ENCODE measurements at regions not wholly inside any gene's neighbourhood (a gene's known extent, or its start where the extent isn't known, plus 50 kb on each side); places are given as distances from the start of the nearest gene placed in this dataset.
A peak's percentile ranks its signal among the peaks of the same experiment; 100 is the strongest.

DNA sequence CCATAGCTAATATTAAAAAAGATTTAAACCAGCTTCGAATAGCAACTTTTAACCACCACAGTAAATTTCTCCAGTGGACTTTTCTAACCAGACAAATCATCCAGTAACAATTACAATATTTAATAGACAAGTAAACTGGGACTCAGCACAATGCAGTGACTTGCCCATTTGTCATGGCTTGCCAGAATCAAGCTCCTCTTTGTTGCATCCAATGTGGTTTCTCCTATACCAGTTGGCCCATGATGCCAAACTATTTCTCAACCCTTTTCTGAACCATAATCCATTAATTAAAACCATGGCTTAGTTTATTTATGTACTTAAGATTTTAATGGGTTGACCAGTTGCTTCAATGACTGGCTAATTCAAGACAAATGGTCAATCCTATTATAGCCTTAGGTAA, 64.4 kb downstream of the DIO2 start:
- no peak for ATAC-seq
- Mint-ChIP-seq H3K36me3 (no peaks in the 10 kb centered on the region), H3K27me3 (no peaks in the 10 kb centered on the region), H3K4me1 (no peaks in the 10 kb centered on the region), H3K27ac (no peak overlapping the region), H3K4me3 (no peak overlapping the region), H3K9me3 (peaks cover 0 to 26% (median 4%) of the 10 kb centered on the region in 9 donors)
- POLR2A ChIA-PET: no interaction called here
- no peak for DNase-seq

- Mint-ChIP-seq H3K4me1 (no peaks in the 10 kb centered on the region), H3K27ac (no peak overlapping the region), H3K4me3 (no peak overlapping the region), H3K9me3 (peaks cover 11 to 47% (median 27%) of the 10 kb centered on the region in 9 donors), H3K27me3 (no peaks in the 10 kb centered on the region), H3K36me3 (peaks cover 0 to 17% (median 0%) of the 10 kb centered on the region in 3 donors)
- ATAC-seq (no peak), DNase-seq (peak in 2 of 10 donors; percentile 2 to 21)
- POLR2A ChIA-PET: no interaction called here
Measured at GRCh38 chr14:80136358-80136757, 74.9 kb downstream of the DIO2 start.

GRCh38 chr14:80135305-80136088, 75.8 kb downstream of the DIO2 start:
- no peak overlapping the region for H3K27ac Mint-ChIP-seq
- H3K27me3 Mint-ChIP-seq: no peaks in the 10 kb centered on the region
- DNase-seq: no peak
- ATAC-seq: no peak
- peaks cover 11 to 41% (median 22%) of the 10 kb centered on the region in 9 donors for H3K9me3 Mint-ChIP-seq
- POLR2A ChIA-PET: no interaction called here
- H3K36me3 Mint-ChIP-seq: peaks cover 0 to 17% (median 0%) of the 10 kb centered on the region in 3 donors
- H3K4me1 Mint-ChIP-seq: no peaks in the 10 kb centered on the region
- no peak overlapping the region for H3K4me3 Mint-ChIP-seq

- Mint-ChIP-seq H3K36me3 (peaks cover 0 to 17% (median 0%) of the 10 kb centered on the region in 3 donors), H3K4me1 (no peaks in the 10 kb centered on the region), H3K27me3 (no peaks in the 10 kb centered on the region), H3K4me3 (no peak overlapping the region), H3K9me3 (peaks cover 11 to 38% (median 22%) of the 10 kb centered on the region in 9 donors), H3K27ac (no peak overlapping the region)
- no peak for ATAC-seq
- POLR2A ChIA-PET: no interaction called here
- DNase-seq: no peak
Measured at GRCh38 chr14:80134321-80134720, 77.0 kb downstream of the DIO2 start.

- Mint-ChIP-seq H3K27me3 (no peaks in the 10 kb centered on the region), H3K27ac (no peak overlapping the region), H3K9me3 (peaks cover 12 to 42% (median 23%) of the 10 kb centered on the region in 9 donors), H3K36me3 (peaks cover 0 to 17% (median 0%) of the 10 kb centered on the region in 3 donors), H3K4me1 (no peaks in the 10 kb centered on the region), H3K4me3 (no peak overlapping the region)
- ATAC-seq (no peak), DNase-seq (no peak)
- POLR2A ChIA-PET: no interaction called here
Measured at GRCh38 chr14:80133457-80133856, 77.8 kb downstream of the DIO2 start.

DNA sequence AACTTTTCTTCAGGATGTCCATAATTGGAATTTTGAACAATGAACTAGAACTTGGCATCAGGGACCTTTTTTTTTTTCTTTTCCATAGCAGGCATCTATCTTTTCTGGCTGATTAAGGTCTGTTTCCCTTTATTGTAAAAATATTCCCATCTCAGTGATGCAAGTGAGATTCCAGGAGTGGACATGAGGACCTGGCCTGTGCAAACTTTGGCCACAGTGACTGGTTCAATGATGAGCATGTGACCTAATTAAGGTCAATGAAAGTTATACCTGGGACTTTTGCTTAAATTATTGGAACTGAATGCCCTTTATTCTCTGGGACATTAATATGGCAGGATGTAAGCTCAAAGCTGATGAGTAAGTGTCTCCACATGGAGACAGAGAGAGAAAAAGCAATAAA, 83.8 kb downstream of the DIO2 start:
- H3K36me3 Mint-ChIP-seq: peaks cover 0 to 4% (median 0%) of the 10 kb centered on the region in 3 donors
- DNase-seq (no peak), ATAC-seq (no peak)
- no peaks in the 10 kb centered on the region for H3K4me1 Mint-ChIP-seq
- H3K27me3 Mint-ChIP-seq: peaks cover 0 to 1% (median 0%) of the 10 kb centered on the region in 5 donors
- POLR2A ChIA-PET: no interaction called here
- no peak overlapping the region for H3K4me3 Mint-ChIP-seq
- H3K9me3 Mint-ChIP-seq: peaks cover 2 to 19% (median 8%) of the 10 kb centered on the region in 9 donors
- no peak overlapping the region for H3K27ac Mint-ChIP-seq

DNA sequence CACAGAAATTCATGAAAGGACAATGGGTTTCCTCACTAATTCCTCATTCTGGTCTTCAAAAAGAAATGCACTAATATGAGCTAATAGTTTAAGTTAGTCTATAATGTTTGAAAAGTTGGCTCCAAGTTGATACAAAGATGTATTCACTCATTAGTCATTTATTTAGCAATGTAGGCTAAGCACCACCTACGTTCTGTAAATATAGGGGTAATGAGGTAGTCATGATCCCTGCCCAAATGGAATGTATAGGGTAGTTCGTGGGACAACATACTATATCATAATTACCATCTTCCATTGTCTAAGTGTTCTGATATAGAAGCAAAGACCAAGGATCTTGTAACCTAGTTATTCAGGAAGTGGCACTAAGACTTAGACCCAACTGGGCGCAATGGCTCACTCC, 86.5 kb downstream of the DIO2 start:
- POLR2A ChIA-PET: no interaction called here
- H3K4me3 Mint-ChIP-seq: no peak overlapping the region
- no peaks in the 10 kb centered on the region for H3K4me1 Mint-ChIP-seq
- H3K27me3 Mint-ChIP-seq: peaks cover 0 to 1% (median 0%) of the 10 kb centered on the region in 5 donors
- ATAC-seq (no peak), DNase-seq (no peak)
- peaks cover 3 to 35% (median 11%) of the 10 kb centered on the region in 9 donors for H3K9me3 Mint-ChIP-seq
- no peak overlapping the region for H3K27ac Mint-ChIP-seq
- peaks cover 0 to 4% (median 0%) of the 10 kb centered on the region in 3 donors for H3K36me3 Mint-ChIP-seq

DNA sequence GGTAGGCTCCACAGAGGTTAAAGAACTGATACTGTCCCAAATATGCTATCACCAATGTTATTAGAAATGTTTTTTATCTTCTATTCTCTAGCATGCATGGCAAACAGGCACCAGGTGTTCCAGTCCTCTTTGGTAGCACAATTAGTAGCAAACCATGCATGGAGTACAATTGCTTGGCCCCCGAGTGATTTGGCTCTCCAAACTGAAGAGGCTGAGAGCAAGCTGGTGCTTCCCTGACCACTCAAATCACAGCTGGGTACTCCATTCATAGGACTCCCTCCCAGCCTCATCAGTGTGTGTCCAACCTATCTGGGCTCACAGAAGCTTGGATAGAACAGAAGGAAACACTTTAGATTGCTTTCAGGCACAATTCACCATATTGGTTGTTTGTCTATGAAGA, 93.4 kb downstream of the DIO2 start:
- Mint-ChIP-seq H3K27me3 (no peaks in the 10 kb centered on the region), H3K36me3 (no peaks in the 10 kb centered on the region), H3K4me3 (no peak overlapping the region), H3K4me1 (no peaks in the 10 kb centered on the region), H3K9me3 (peaks cover 2 to 40% (median 16%) of the 10 kb centered on the region in 9 donors), H3K27ac (no peak overlapping the region)
- no peak for ATAC-seq
- POLR2A ChIA-PET: no interaction called here
- no peak for DNase-seq

DNA sequence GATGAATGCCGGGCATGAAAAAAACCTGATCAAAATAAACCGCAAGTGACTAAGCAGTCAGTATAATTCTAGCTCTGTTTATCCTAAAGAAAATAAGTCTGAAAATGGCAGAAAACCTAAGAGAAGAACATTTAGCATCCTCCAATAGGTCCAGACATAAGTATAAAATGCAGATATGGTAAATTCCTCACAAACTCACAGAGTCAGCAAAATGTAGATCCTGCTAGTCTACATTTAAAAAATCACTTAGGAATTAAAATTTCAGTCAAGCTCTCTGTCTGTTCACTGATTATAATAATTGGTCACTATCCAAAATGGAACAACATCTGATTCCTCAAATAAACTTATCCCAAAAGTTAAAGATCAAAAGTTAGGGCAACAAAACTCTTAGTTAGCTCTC, 95.1 kb downstream of the DIO2 start:
- Mint-ChIP-seq H3K9me3 (peaks cover 0 to 23% (median 11%) of the 10 kb centered on the region in 9 donors), H3K4me1 (no peaks in the 10 kb centered on the region), H3K4me3 (no peak overlapping the region), H3K27ac (no peak overlapping the region), H3K36me3 (no peaks in the 10 kb centered on the region), H3K27me3 (peaks cover 0 to 1% (median 0%) of the 10 kb centered on the region in 5 donors)
- ATAC-seq (no peak), DNase-seq (no peak)
- POLR2A ChIA-PET: no interaction called here

DNA sequence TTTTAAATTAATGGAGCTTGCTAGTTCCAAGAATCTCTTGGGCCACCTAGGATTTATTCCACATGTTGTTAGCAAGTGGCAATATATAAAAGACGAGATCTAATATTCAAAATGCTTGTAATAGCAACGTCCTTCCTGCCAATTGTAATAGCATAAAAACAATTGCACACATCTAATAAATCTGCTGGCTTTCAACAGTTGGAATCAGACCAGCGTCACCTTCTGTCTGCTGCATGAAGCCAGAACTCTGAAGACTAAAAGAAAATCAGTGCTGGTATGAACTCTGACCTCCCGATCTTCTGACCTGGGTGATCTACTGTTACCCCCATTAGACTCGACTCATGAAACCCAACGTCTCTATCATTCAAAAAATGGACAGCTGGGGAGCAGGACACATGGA, 100.6 kb downstream of the DIO2 start:
- POLR2A ChIA-PET: no interaction called here
- no peak for ATAC-seq
- Mint-ChIP-seq H3K4me1 (no peaks in the 10 kb centered on the region), H3K9me3 (peaks cover 0 to 18% (median 5%) of the 10 kb centered on the region in 9 donors), H3K27me3 (peaks cover 0 to 1% (median 0%) of the 10 kb centered on the region in 5 donors), H3K4me3 (no peak overlapping the region), H3K27ac (no peak overlapping the region), H3K36me3 (no peaks in the 10 kb centered on the region)
- no peak for DNase-seq

DNA sequence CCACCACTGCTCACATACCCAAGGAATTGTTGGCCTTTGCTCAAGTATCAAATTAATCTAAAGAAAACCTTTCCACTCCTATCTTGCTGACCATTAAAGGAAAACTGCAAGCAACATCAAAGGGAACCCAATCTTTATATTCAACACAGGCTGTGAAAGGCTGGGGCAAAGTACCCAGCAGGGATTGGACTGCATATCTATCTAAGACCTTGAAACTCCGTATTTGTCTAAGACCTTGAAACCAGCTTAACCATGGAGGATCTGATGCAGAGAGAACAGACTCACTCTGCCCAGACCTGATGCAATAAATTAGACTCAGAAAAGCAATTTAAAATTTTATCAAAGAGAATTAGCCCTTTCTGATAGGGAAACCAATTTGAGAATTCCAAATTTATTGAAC, 102.2 kb downstream of the DIO2 start:
- DNase-seq (no peak), ATAC-seq (no peak)
- Mint-ChIP-seq H3K36me3 (no peaks in the 10 kb centered on the region), H3K27ac (no peak overlapping the region), H3K4me3 (no peak overlapping the region), H3K4me1 (no peaks in the 10 kb centered on the region), H3K9me3 (peaks cover 0 to 17% (median 4%) of the 10 kb centered on the region in 9 donors), H3K27me3 (peaks cover 0 to 1% (median 0%) of the 10 kb centered on the region in 5 donors)
- POLR2A ChIA-PET: no interaction called here

GRCh38 chr14:80108430-80108829, 102.9 kb downstream of the DIO2 start:
- Mint-ChIP-seq H3K27me3 (peaks cover 0 to 1% (median 0%) of the 10 kb centered on the region in 5 donors), H3K9me3 (peaks cover 0 to 17% (median 2%) of the 10 kb centered on the region in 9 donors), H3K27ac (no peak overlapping the region), H3K4me3 (no peak overlapping the region), H3K36me3 (no peaks in the 10 kb centered on the region), H3K4me1 (no peaks in the 10 kb centered on the region)
- DNase-seq (no peak), ATAC-seq (no peak)
- POLR2A ChIA-PET: no interaction called here

DNA sequence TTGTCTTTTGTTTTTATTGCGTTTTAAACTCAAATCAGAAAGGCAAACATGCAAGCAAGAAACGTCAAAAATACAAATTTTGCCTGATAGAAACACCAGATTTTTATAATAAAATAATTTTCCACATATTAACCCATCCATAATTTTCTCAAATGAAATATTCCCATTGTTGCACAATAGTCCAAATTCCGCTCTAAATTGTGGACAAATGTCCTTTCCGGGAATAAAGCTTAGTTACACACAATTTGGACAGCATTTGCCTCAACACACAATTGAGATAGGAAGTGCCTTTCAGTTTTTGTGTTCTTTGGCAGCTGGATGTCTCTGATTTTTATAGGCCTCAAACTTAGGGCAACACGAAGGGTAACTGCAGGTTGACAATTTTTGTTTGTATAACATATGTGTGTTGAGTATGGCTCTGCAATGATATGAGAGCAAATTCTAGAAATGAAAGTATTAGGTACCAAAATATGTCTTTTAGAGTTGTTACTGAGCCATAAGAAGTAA, 105.8 kb downstream of the DIO2 start:
- Mint-ChIP-seq H3K9me3 (peaks cover 0 to 17% (median 2%) of the 10 kb centered on the region in 9 donors), H3K36me3 (no peaks in the 10 kb centered on the region), H3K4me1 (no peaks in the 10 kb centered on the region), H3K27me3 (no peaks in the 10 kb centered on the region), H3K27ac (no peak overlapping the region), H3K4me3 (no peak overlapping the region)
- ATAC-seq (no peak), DNase-seq (no peak)
- POLR2A ChIA-PET: no interaction called here

GRCh38 chr14:80101835-80102234, 109.5 kb downstream of the DIO2 start:
- DNase-seq (no peak), ATAC-seq (no peak)
- H3K9me3 Mint-ChIP-seq: peaks cover 0 to 11% (median 2%) of the 10 kb centered on the region in 9 donors
- no peak overlapping the region for H3K4me3 Mint-ChIP-seq
- POLR2A ChIA-PET: no interaction called here
- no peak overlapping the region for H3K27ac Mint-ChIP-seq
- no peaks in the 10 kb centered on the region for H3K36me3 Mint-ChIP-seq
- H3K4me1 Mint-ChIP-seq: no peaks in the 10 kb centered on the region
- H3K27me3 Mint-ChIP-seq: no peaks in the 10 kb centered on the region
